ENCODE measurements at regions not wholly inside any gene's neighbourhood (a gene's known extent, or its start where the extent isn't known, plus 50 kb on each side); places are given as distances from the start of the nearest gene placed in this dataset.
"Not testable (repeated sequence)": the region's sequence is repeated elsewhere in the genome, so short reads cannot be mapped to it uniquely, and the experiment has no call there.

DNA sequence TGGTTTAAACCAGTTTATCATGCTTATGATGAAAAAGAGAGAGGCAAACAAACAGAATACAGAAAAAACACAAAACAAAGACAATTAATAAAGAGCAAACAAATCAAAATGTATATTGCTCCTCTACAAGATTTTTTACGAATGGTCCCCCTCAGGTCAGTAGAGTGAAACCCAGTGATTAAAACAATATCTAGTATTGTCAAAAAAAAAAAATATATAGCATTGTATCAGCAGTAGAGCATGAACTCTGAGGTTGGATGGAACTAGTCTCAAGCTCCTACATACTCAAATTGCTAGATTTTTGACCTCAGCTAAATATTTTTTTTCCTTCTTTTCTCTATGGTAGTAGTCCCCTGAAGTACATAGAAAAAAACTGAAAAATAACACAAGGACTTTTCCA, 290.3 kb upstream of the LUZP2 start:
- no peak for DNase-seq (ENCODE audit: low read depth, low spot score)
- in situ Hi-C loops (cut with HindIII; ENCODE audit: low pct_unique_long_range_greater_than_20kb, low sequenced_read_pairs), result no loop called here

DNA sequence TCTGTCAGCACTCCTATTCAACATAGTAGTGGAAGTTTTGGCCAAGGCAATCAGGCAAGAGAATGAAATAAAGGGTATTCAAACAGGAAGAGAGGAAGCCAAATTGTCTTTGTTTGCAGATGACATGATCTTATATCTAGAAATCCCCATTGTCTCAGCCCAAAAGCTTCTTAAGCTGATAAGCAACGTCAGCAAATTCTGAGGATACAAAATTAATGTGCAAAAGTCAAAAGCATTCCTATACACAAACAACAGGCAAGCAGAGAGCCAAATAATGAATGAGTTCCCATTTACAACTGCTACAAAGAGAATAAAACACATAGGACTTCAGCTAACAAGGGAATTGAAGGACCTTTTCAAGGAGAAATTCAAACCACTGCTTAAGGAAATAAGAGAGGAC, 280.4 kb upstream of the LUZP2 start:
- in situ Hi-C loops (cut with HindIII; ENCODE audit: low pct_unique_long_range_greater_than_20kb, low sequenced_read_pairs), result no loop called here
- no peak for DNase-seq (ENCODE audit: low read depth, low spot score)

DNA sequence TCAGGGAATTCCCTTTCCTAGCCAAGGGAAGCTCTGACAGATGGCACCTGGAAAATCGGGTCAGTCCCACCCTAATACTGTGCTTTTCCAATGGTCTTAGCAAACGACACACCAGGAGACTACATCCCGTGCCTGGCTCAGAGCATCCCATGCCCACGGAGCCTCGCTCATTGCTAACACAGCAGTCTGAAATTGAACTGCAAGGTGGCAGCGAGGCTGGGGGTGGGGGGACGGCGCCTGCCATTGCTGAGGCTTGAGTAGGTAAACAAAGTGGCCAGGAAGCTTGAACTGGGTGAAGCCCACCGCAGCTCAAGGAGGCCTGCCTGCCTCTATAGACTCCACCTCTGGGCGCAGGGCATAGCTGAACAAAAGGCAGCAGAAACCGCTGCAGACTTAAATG, 279.5 kb upstream of the LUZP2 start:
- DNase-seq (ENCODE audit: low read depth, low spot score); in situ Hi-C loops (cut with HindIII; ENCODE audit: low pct_unique_long_range_greater_than_20kb, low sequenced_read_pairs): not testable (repeated sequence)

- in situ Hi-C loops (cut with HindIII; ENCODE audit: low pct_unique_long_range_greater_than_20kb, low sequenced_read_pairs), result no loop called here
Measured at GRCh38 chr11:24225501-24225900, 271.4 kb upstream of the LUZP2 start.

GRCh38 chr11:24226606-24227005, 270.2 kb upstream of the LUZP2 start:
- in situ Hi-C loops (cut with HindIII; ENCODE audit: low pct_unique_long_range_greater_than_20kb, low sequenced_read_pairs), result no loop called here

More at GRCh38 chr11:24225501-24225900, 271.4 kb upstream of the LUZP2 start:
- DNase-seq (ENCODE audit: low read depth, low spot score), result no peak

GRCh38 chr11:24233041-24233440, 263.8 kb upstream of the LUZP2 start:
- DNase-seq (ENCODE audit: low read depth, low spot score), result no peak
- in situ Hi-C loops (cut with HindIII; ENCODE audit: low pct_unique_long_range_greater_than_20kb, low sequenced_read_pairs), result no loop called here

More at GRCh38 chr11:24226606-24227005, 270.2 kb upstream of the LUZP2 start:
- DNase-seq (ENCODE audit: low read depth, low spot score), result no peak

- in situ Hi-C loops (cut with HindIII; ENCODE audit: low pct_unique_long_range_greater_than_20kb, low sequenced_read_pairs), result no loop called here
Measured at GRCh38 chr11:24234822-24235508, 261.9 kb upstream of the LUZP2 start.

GRCh38 chr11:24238771-24239645, 257.8 kb upstream of the LUZP2 start:
- no peak for DNase-seq (ENCODE audit: low read depth, low spot score)
- in situ Hi-C loops (cut with HindIII; ENCODE audit: low pct_unique_long_range_greater_than_20kb, low sequenced_read_pairs), result no loop called here

More at GRCh38 chr11:24234822-24235508, 261.9 kb upstream of the LUZP2 start:
- no peak for DNase-seq (ENCODE audit: low read depth, low spot score)

DNA sequence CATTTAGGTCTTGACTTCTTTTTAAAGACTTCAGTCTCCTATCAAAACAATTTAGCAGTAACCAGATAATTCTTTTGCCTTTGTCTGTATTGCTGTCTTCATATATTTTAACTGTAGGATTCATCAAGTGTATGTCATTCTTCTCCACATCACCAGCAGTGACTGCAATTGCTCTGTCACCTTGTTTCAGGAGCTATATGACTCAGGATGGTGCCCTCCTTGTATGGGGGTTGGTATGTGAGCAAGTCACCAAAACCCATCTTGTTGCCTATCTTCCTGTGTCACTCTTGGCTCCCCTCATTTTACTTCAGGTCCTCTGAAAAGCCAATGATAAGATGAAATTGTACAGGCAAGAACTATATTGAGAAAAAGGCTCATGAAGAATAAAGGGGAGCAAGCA, 256.9 kb upstream of the LUZP2 start:
- DNase-seq (ENCODE audit: low read depth, low spot score), result no peak
- in situ Hi-C loops (cut with HindIII; ENCODE audit: low pct_unique_long_range_greater_than_20kb, low sequenced_read_pairs), result no loop called here

GRCh38 chr11:24240496-24241175, 256.2 kb upstream of the LUZP2 start:
- in situ Hi-C loops (cut with HindIII; ENCODE audit: low pct_unique_long_range_greater_than_20kb, low sequenced_read_pairs), result no loop called here
- DNase-seq (ENCODE audit: low read depth, low spot score), result no peak

DNA sequence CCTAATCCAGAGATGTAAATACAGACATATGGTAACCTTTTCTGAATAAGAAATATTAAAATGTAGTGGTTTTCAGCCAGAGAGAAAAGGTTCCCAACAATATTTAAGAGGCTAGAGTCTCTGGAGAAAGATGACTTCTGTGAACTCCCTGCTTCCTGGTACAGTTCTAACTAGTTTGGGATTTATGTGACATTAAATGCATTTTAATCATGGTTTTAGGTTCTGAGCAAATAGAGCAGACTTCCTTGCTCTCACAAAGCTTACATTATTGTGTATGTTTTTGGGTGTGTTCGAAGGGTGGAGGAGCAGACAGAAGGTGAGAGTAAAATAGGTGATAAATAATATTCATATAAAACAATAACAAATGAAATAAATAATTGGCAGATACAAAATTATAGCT, 250.1 kb upstream of the LUZP2 start:
- in situ Hi-C loops (cut with HindIII; ENCODE audit: low pct_unique_long_range_greater_than_20kb, low sequenced_read_pairs), result no loop called here
- no peak for DNase-seq (ENCODE audit: low read depth, low spot score)

- in situ Hi-C loops (cut with HindIII; ENCODE audit: low pct_unique_long_range_greater_than_20kb, low sequenced_read_pairs), result no loop called here
- no peak for DNase-seq (ENCODE audit: low read depth, low spot score)
Measured at GRCh38 chr11:24247846-24248245, 249.0 kb upstream of the LUZP2 start.

GRCh38 chr11:24249921-24250320, 246.9 kb upstream of the LUZP2 start:
- in situ Hi-C loops (cut with HindIII; ENCODE audit: low pct_unique_long_range_greater_than_20kb, low sequenced_read_pairs), result no loop called here

DNA sequence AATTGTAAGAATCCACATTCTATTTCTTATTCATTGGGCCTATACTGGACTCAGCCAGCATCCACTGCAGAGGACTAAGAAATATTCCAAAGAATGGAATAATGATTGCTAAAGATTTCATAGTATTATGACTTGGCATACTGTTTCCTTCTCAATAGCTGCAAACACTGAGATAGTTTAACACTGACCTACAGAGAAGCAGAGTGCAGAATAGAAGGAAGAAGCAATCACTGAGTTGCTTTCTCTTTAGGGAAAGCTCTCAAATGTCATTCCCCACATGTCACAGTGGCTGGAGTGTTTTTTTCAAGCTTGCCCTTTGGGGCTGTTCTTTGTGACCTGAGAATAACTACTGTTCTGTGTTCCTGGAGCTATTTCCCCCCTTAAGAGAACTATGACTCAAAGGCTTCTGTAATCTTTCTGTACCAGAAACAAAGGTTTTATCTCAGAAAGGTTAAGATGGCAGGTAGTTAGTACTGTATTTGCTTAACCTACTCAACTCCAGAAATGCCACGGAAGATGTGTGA, 243.6 kb upstream of the LUZP2 start:
- in situ Hi-C loops (cut with HindIII; ENCODE audit: low pct_unique_long_range_greater_than_20kb, low sequenced_read_pairs), result no loop called here
- peak; percentile 67 for DNase-seq (ENCODE audit: low read depth, low spot score)

More at GRCh38 chr11:24249921-24250320, 246.9 kb upstream of the LUZP2 start:
- DNase-seq (ENCODE audit: low read depth, low spot score), result no peak

GRCh38 chr11:24264868-24265267, 232.0 kb upstream of the LUZP2 start:
- in situ Hi-C loops (cut with HindIII; ENCODE audit: low pct_unique_long_range_greater_than_20kb, low sequenced_read_pairs), result no loop called here

DNA sequence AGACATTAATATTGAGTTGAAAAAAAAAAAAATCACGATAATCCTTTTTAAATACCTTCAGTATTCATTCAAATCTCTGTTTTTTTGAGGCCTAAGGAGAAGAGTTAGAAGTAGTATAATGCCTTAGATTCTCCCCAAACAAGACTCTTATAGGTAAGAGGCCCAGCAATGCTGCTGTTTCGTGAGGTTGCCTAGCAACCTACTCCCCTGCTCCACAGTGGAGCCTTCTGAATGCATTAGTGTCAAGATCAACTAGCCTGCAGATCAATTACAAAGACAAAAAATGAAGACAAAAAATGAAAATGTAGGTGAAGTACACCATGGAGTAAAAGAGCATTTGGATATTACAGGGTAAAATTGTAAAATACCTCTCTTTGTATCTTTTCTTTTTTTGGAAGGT, 229.8 kb upstream of the LUZP2 start:
- no peak for DNase-seq (ENCODE audit: low read depth, low spot score)
- in situ Hi-C loops (cut with HindIII; ENCODE audit: low pct_unique_long_range_greater_than_20kb, low sequenced_read_pairs), result no loop called here

More at GRCh38 chr11:24264868-24265267, 232.0 kb upstream of the LUZP2 start:
- DNase-seq (ENCODE audit: low read depth, low spot score), result no peak

DNA sequence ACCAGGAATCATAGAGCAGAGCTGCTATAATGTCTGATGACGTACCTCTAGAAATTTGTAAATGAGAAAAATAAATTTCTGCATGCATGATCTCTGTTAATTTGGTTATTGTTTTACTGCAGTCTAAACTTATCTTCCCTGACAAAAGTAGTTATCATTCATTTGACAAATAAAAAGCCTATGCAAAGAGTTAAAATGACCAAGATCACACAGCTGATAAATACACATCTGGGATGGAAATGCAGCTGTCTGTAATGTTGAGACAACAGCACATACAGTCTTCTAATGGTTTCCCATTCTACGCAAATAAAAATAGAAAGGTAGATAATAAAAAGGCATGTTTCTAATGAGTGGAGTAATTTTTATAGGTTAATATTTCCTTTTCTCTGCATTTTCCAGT, 225.1 kb upstream of the LUZP2 start:
- DNase-seq (ENCODE audit: low read depth, low spot score), result no peak
- in situ Hi-C loops (cut with HindIII; ENCODE audit: low pct_unique_long_range_greater_than_20kb, low sequenced_read_pairs), result no loop called here

- DNase-seq (ENCODE audit: low read depth, low spot score); in situ Hi-C loops (cut with HindIII; ENCODE audit: low pct_unique_long_range_greater_than_20kb, low sequenced_read_pairs): not testable (repeated sequence)
Measured at GRCh38 chr11:24274214-24274781, 222.6 kb upstream of the LUZP2 start.

All from SK-MEL-5 (cell line).